DND-41 (cell line): ENCODE measurements at regions not wholly inside any gene's neighbourhood (a gene's known extent, or its start where the extent isn't known, plus 50 kb on each side); places are given as distances from the start of the nearest gene placed in this dataset.

Source experiments
- ATAC-seq: fragments of 200-7000 bp; cut with Tn5 transposase; 3 replicates; pipeline ENCODE4 v1.9.1; 2021; ENCODE audit warnings: low read depth; ENCODE audit not compliant: insufficient read depth
- DNase-seq: peaks from one replicate; pipeline ENCODE4 v3.0.0-alpha.2; 2020
- H2AFZ ChIP-seq: 2 replicates; pipeline ENCODE4 v1.6.0; 2012; ENCODE audit warnings: low read depth, low read length
- H3K27ac ChIP-seq: 2 replicates; pipeline ENCODE4 v1.5.1; 2012; ENCODE audit warnings: low read length, inconsistent platforms
- H3K27me3 ChIP-seq: fragments of 200-600 bp; sonication (generic); 2 replicates; pipeline ENCODE4 v1.6.0; 2012; ENCODE audit warnings: low read length, mild to moderate bottlenecking, inconsistent platforms; ENCODE audit not compliant: insufficient read depth, poor library complexity
- H3K36me3 ChIP-seq: 2 replicates; pipeline ENCODE4 v1.5.1; 2012; ENCODE audit warnings: low read length, inconsistent platforms; ENCODE audit not compliant: insufficient read depth
- H3K4me1 ChIP-seq: 2 replicates; pipeline ENCODE4 v1.5.1; 2012; ENCODE audit warnings: mild to moderate bottlenecking, low read length; ENCODE audit not compliant: insufficient read depth
- H3K4me2 ChIP-seq: 2 replicates; pipeline ENCODE4 v1.6.0; 2012; ENCODE audit warnings: mild to moderate bottlenecking, moderate library complexity, low read length, inconsistent platforms; ENCODE audit not compliant: insufficient read depth
- H3K4me3 ChIP-seq, 2 experiments: fragments of 200-600 bp in 1 of 2; shearing (Covaris generic) in 1 of 2; 2 replicates each; pipeline ENCODE4 v1.5.1; 2012 to 2016; ENCODE audit warnings: inconsistent platforms in 2 of 2, low read length in 2 of 2, mild to moderate bottlenecking in 2 of 2, low read depth in 1 of 2, moderate library complexity in 1 of 2
- H3K79me2 ChIP-seq: 2 replicates; pipeline ENCODE4 v1.6.0; 2012; ENCODE audit warnings: low read length, inconsistent platforms; ENCODE audit not compliant: insufficient read depth
- H3K9ac ChIP-seq: 2 replicates; pipeline ENCODE4 v1.6.0; 2012; ENCODE audit warnings: low read depth, mild to moderate bottlenecking, inconsistent platforms, low read length, moderate library complexity
- H3K9me3 ChIP-seq: 2 replicates; pipeline ENCODE4 v1.5.1; 2012; ENCODE audit warnings: low read length, moderate library complexity, mild to moderate bottlenecking, inconsistent platforms; ENCODE audit not compliant: insufficient read depth, severe bottlenecking
- H4K20me1 ChIP-seq: 2 replicates; pipeline ENCODE4 v1.6.0; 2012; ENCODE audit warnings: low read length; ENCODE audit not compliant: insufficient read depth
- EZH2 ChIP-seq: IDR thresholded peaks from 3 replicates; pipeline ENCODE4 v1.6.1; 2012; ENCODE audit warnings: borderline replicate concordance, low read depth, mild to moderate bottlenecking, moderate library complexity, low read length, inconsistent platforms; ENCODE audit not compliant: severe bottlenecking
- TF ChIP-seq, protein P1 (sequence below): IDR thresholded peaks from 2 replicates; pipeline ENCODE4 v1.5.1; 2012; ENCODE audit warnings: borderline replicate concordance, low read length, moderate library complexity, mild to moderate bottlenecking; ENCODE audit not compliant: poor library complexity, severe bottlenecking; ENCODE audit errors: extremely low read depth

DNA sequence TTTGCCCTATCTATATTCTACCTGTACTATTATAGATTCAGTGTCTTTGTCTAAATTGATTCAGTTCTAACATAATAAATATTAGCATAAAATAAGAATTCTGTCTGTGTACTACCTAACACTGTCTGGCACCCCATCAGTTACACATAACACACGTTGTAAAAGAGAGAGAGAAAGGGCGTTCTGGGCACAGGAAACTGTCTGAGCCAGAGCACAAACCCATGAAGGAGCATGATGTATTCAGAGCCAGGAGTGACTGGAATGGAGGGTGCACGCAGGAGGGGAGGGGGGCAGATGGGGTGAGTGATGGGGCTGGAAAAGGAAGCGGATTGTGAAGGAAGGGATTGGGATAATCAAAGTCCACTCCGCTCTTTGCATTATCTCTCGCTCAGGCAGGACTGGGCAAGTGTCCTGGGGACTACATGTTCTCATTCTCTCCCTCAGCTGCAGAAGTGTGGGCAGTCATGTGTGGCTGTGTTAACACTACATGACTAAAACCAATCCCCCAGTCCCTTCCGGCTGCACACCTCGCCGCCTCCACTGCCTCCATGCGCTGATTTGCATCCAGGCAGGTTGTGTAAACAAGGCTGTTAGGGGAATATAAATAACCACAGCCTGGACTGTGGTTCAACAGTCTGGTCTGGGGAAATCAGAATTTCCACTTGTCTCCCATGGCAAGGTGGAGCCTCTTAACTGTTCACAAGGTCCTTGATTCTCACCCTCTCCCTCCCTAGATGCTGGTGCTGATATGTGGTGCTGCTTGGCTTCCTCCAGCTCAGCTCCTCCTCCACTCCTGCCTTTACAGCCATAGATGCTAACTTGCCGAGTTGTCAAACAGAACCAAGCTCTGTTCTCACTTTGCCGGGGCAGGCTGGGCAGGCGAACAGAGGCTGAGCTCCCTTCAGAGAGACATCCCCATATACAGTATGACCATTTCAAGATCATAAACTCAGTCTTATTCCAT, 367.5 kb upstream of the BRINP1 start:
- Histone ChIP-seq H4K20me1 (no peaks in the 10 kb centered on the region), H3K79me2 (no peaks in the 10 kb centered on the region), H3K4me2 (no peak overlapping the region), H3K4me1 (no peaks in the 10 kb centered on the region), H3K27ac (no peak overlapping the region), H3K9ac (no peak overlapping the region), H3K36me3 (no peaks in the 10 kb centered on the region), H3K27me3 (no peaks in the 10 kb centered on the region), H3K4me3 (no peak overlapping the region), H3K9me3 (no peaks in the 10 kb centered on the region), H2AFZ (no peak overlapping the region)
- TF ChIP-seq, protein P1, sequence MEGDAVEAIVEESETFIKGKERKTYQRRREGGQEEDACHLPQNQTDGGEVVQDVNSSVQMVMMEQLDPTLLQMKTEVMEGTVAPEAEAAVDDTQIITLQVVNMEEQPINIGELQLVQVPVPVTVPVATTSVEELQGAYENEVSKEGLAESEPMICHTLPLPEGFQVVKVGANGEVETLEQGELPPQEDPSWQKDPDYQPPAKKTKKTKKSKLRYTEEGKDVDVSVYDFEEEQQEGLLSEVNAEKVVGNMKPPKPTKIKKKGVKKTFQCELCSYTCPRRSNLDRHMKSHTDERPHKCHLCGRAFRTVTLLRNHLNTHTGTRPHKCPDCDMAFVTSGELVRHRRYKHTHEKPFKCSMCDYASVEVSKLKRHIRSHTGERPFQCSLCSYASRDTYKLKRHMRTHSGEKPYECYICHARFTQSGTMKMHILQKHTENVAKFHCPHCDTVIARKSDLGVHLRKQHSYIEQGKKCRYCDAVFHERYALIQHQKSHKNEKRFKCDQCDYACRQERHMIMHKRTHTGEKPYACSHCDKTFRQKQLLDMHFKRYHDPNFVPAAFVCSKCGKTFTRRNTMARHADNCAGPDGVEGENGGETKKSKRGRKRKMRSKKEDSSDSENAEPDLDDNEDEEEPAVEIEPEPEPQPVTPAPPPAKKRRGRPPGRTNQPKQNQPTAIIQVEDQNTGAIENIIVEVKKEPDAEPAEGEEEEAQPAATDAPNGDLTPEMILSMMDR: no peak
- no peak for TF ChIP-seq EZH2
- no peak for DNase-seq
- no peak for ATAC-seq

DNA sequence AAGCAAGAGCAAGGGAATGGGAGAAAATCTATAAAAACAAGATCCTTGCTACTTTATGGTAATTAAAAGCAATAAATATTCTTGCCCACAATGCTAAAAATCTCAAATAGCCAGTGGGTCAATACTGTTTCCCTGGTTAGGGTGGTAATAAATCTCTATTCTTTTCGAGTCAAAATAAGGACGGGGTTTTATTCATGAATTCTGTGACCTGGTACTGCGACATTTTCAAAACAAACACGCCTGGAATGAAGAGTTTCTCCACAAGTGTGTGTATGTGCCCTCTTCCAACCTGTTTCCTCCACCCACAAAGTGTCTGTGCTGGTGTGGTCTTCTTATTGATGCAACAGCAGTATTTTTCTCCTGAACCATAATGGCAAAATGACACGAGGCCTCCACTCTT, 358.8 kb upstream of the BRINP1 start:
- Histone ChIP-seq H3K9ac (no peak overlapping the region), H2AFZ (no peak overlapping the region), H3K4me2 (no peak overlapping the region), H3K9me3 (no peaks in the 10 kb centered on the region), H3K27me3 (no peaks in the 10 kb centered on the region), H4K20me1 (no peaks in the 10 kb centered on the region), H3K4me3 (no peak overlapping the region), H3K27ac (no peak overlapping the region), H3K79me2 (no peaks in the 10 kb centered on the region), H3K4me1 (no peaks in the 10 kb centered on the region), H3K36me3 (no peaks in the 10 kb centered on the region)
- ATAC-seq (no peak), DNase-seq (no peak)
- no peak for TF ChIP-seq EZH2
- TF ChIP-seq, protein P1: no peak

DNA sequence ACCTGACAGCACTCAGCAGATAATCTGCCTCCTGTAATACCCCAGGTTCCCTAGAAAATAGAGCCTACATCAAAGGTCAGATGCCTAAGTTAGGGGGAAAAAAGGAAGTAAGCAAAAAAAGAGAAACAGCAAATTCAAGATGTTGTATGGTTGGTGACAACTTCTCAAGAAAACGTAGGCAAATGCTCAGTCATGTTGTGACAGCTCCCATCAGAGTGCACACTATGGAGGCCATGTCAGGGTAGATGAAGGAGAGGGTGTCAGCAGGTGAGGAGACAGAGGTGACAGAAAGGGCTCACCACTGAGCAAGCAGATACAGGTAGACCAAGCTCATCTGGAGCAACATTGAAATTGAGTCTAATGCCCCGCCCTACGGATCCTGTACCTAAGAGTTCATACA, 356.8 kb upstream of the BRINP1 start:
- Histone ChIP-seq H3K36me3 (no peaks in the 10 kb centered on the region), H3K9ac (no peak overlapping the region), H3K27me3 (no peaks in the 10 kb centered on the region), H3K9me3 (no peaks in the 10 kb centered on the region), H3K4me1 (no peaks in the 10 kb centered on the region), H3K4me3 (no peak overlapping the region), H3K27ac (no peak overlapping the region), H2AFZ (no peak overlapping the region), H3K79me2 (no peaks in the 10 kb centered on the region), H3K4me2 (no peak overlapping the region), H4K20me1 (no peaks in the 10 kb centered on the region)
- ATAC-seq: no peak
- DNase-seq: no peak
- TF ChIP-seq, protein P1: no peak
- TF ChIP-seq EZH2: no peak
